OCI-LY7 (cell line): ENCODE measurements at regions not wholly inside any gene's neighbourhood (a gene's known extent, or its start where the extent isn't known, plus 50 kb on each side); places are given as distances from the start of the nearest gene placed in this dataset.

Experiments used
- BruUV-seq: library from RNA; stranded (reverse); fragments of 400-500 nt; replicated peaks from 2 replicates; lab custom pipeline; 2021; lab: Mats Ljungman, UMichigan
- CTCF ChIA-PET: fragments of 300-600 bp; sonication (Branson Sonifier 250); formaldehyde crosslinking; loops from one replicate; lab custom pipeline; 2022; ENCODE audit warnings: antibody characterized with exemption; ENCODE audit not compliant: unreplicated experiment; lab: Charles Lee
- POLR2A ChIA-PET: fragments of 300-600 bp; sonication (Branson Sonifier 250); formaldehyde crosslinking; loops from one replicate; lab custom pipeline; 2022; ENCODE audit warnings: antibody characterized with exemption; lab: Charles Lee
- DNase-seq: peaks from one replicate; pipeline ENCODE4 v3.0.0-alpha.2; 2015; ENCODE audit warnings: low spot score
- H2AFZ ChIP-seq: fragments of 200-600 bp; sonication (generic), shearing (Covaris generic); 2 replicates; pipeline ENCODE4 v1.6.1; 2014; ENCODE audit warnings: mild to moderate bottlenecking, antibody characterized with exemption, low read length, moderate library complexity
- H3K27ac ChIP-seq: fragments of 200-600 bp; sonication (generic); 2 replicates; pipeline ENCODE4 v1.5.1; 2014; ENCODE audit warnings: mixed run types, low read depth, mild to moderate bottlenecking, moderate library complexity, low read length, inconsistent platforms; ENCODE audit not compliant: poor library complexity, severe bottlenecking
- H3K36me3 ChIP-seq: fragments of 200-600 bp; sonication (generic); 2 replicates; pipeline ENCODE4 v1.6.1; 2014; ENCODE audit warnings: mild to moderate bottlenecking, antibody characterized with exemption, low read length, moderate library complexity, mixed read lengths; ENCODE audit not compliant: insufficient read depth
- H3K4me1 ChIP-seq: fragments of 200-600 bp; sonication (generic); 2 replicates; pipeline ENCODE4 v1.5.1; 2014; ENCODE audit warnings: mild to moderate bottlenecking, low read length; ENCODE audit not compliant: insufficient read depth, poor library complexity, severe bottlenecking
- H3K4me2 ChIP-seq: fragments of 200-600 bp; sonication (generic); 2 replicates; pipeline ENCODE4 v1.6.1; 2014; ENCODE audit warnings: mild to moderate bottlenecking, low read length
- H3K4me3 ChIP-seq: fragments of 200-600 bp; sonication (generic); 2 replicates; pipeline ENCODE4 v1.5.1; 2014; ENCODE audit warnings: mild to moderate bottlenecking, low read depth, low read length; ENCODE audit not compliant: poor library complexity, severe bottlenecking
- H3K79me2 ChIP-seq: fragments of 200-600 bp; sonication (generic); 2 replicates; pipeline ENCODE4 v1.6.1; 2016; ENCODE audit warnings: low read depth, mild to moderate bottlenecking, low read length, moderate library complexity, mixed read lengths; ENCODE audit not compliant: insufficient read depth
- H3K9me2 ChIP-seq: fragments of 200-600 bp; sonication (generic); 2 replicates; pipeline ENCODE4 v1.6.1; 2016; ENCODE audit warnings: mild to moderate bottlenecking, low read length, mixed read lengths; ENCODE audit not compliant: insufficient read depth
- H3K9me3 ChIP-seq: fragments of 200-600 bp; sonication (generic); 2 replicates; pipeline ENCODE4 v1.6.1; 2014; ENCODE audit warnings: mild to moderate bottlenecking, mixed run types, low read length, mixed read lengths
- H4K20me1 ChIP-seq: fragments of 200-600 bp; sonication (generic); 2 replicates; pipeline ENCODE4 v1.6.1; 2014; ENCODE audit warnings: mild to moderate bottlenecking, antibody characterized with exemption, low read length, moderate library complexity, mixed read lengths; ENCODE audit not compliant: insufficient read depth
- EZH2phosphoT487 ChIP-seq: fragments of 200-600 bp; sonication (generic); IDR thresholded peaks from 2 replicates; pipeline ENCODE4 v1.6.1; 2018; ENCODE audit warnings: low read depth, borderline replicate concordance, mild to moderate bottlenecking, mixed run types, antibody characterized with exemption, low read length, moderate library complexity, mixed read lengths
- intact Hi-C: fragments of 100-400 bp; cut with micrococcal nuclease; formaldehyde crosslinking; loops from one replicate; pipeline ENCODE4 v1.10.0; 2022; ENCODE audit not compliant: unreplicated experiment
- TF ChIP-seq, protein P1 (sequence below): fragments of 200-600 bp; sonication (generic); conservative IDR thresholded peaks from 2 replicates; pipeline ENCODE4 v1.5.1; 2014; ENCODE audit warnings: mild to moderate bottlenecking, antibody characterized with exemption, low read length, moderate library complexity, mixed read lengths

GRCh38 chr13:88235441-88235840 lies 564.3 kb downstream of the SLITRK5 start:
- H4K20me1 ChIP-seq = no peaks in the 10 kb centered on the region
- no TSS peak for BruUV-seq
- H3K4me2 ChIP-seq = no peak overlapping the region
- CTCF ChIA-PET = no interaction called here
- H3K4me3 ChIP-seq = no peak overlapping the region
- DNase-seq = no peak
- H3K36me3 ChIP-seq = no peaks in the 10 kb centered on the region
- no peaks in the 10 kb centered on the region for H3K79me2 ChIP-seq
- no peaks in the 10 kb centered on the region for H3K4me1 ChIP-seq
- intact Hi-C loops = no loop called here
- H2AFZ ChIP-seq = no peak overlapping the region
- no peaks in the 10 kb centered on the region for H3K9me2 ChIP-seq
- no peak overlapping the region for H3K27ac ChIP-seq
- TF ChIP-seq, protein P1, sequence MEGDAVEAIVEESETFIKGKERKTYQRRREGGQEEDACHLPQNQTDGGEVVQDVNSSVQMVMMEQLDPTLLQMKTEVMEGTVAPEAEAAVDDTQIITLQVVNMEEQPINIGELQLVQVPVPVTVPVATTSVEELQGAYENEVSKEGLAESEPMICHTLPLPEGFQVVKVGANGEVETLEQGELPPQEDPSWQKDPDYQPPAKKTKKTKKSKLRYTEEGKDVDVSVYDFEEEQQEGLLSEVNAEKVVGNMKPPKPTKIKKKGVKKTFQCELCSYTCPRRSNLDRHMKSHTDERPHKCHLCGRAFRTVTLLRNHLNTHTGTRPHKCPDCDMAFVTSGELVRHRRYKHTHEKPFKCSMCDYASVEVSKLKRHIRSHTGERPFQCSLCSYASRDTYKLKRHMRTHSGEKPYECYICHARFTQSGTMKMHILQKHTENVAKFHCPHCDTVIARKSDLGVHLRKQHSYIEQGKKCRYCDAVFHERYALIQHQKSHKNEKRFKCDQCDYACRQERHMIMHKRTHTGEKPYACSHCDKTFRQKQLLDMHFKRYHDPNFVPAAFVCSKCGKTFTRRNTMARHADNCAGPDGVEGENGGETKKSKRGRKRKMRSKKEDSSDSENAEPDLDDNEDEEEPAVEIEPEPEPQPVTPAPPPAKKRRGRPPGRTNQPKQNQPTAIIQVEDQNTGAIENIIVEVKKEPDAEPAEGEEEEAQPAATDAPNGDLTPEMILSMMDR = no peak
- TF ChIP-seq EZH2phosphoT487 = no peak
- POLR2A ChIA-PET = no interaction called here
- no peaks in the 10 kb centered on the region for H3K9me3 ChIP-seq

DNA sequence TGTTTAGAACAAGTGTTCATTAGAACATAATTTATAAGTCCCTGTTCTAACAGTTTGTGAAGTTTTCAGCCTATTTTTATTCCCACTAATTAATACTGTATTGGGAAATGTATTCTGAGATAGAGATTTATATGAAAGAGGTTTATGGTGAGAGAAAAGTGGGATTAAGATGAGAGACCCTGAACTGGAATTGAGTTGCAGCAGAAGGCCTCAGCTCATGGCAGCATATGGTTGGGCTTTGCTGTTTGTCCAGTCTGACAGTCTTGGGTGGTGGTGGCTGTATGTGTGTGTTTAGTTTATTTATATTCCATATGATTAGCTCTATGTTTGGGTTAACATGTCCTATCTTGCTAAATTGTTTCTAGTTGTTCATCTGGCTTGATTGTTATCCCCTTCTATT lies 575.1 kb downstream of the SLITRK5 start:
- H3K4me3 ChIP-seq = no peak overlapping the region
- no peaks in the 10 kb centered on the region for H3K4me1 ChIP-seq
- H2AFZ ChIP-seq = no peak overlapping the region
- no peak for TF ChIP-seq EZH2phosphoT487
- TF ChIP-seq, protein P1 = no peak
- H3K9me2 ChIP-seq = no peaks in the 10 kb centered on the region
- H3K4me2 ChIP-seq = no peak overlapping the region
- BruUV-seq = no TSS peak
- CTCF ChIA-PET = no interaction called here
- no peaks in the 10 kb centered on the region for H4K20me1 ChIP-seq
- H3K27ac ChIP-seq = no peak overlapping the region
- intact Hi-C loops = no loop called here
- no peaks in the 10 kb centered on the region for H3K9me3 ChIP-seq
- POLR2A ChIA-PET = interaction anchor here (0.6 to 1.1 kb wide), 3 partner anchors 11 to 220 kb away, joined by 3 to 4 read pairs (median 3); no protein-coding TSS in a partner anchor
- H3K79me2 ChIP-seq = no peaks in the 10 kb centered on the region
- H3K36me3 ChIP-seq = no peaks in the 10 kb centered on the region
- no peak for DNase-seq

DNA sequence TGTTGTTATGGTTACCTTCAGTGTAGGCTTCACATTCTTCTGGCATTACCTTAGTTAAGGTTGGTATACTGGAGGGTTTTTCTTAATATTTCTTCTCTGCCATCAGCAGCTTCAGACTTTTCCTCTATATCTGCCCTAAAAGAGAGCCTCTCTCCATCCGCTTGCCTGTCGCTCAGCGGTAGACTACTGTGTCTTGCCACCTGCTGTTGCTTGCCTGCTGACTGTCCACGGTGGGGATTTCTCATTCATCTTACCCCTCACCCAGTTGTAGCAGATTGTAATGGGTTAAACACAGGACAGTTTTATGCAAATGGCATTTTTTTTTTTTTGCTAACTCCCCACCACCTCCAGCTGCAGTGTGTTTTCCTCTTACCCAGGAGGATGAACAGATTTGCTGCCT lies 577.2 kb downstream of the SLITRK5 start:
- Histone ChIP-seq H3K36me3 (no peaks in the 10 kb centered on the region), H3K79me2 (no peaks in the 10 kb centered on the region), H3K4me2 (no peak overlapping the region), H2AFZ (no peak overlapping the region), H3K27ac (no peak overlapping the region), H3K4me1 (no peaks in the 10 kb centered on the region), H4K20me1 (no peaks in the 10 kb centered on the region), H3K4me3 (no peak overlapping the region), H3K9me3 (no peaks in the 10 kb centered on the region), H3K9me2 (no peaks in the 10 kb centered on the region)
- intact Hi-C loops = no loop called here
- DNase-seq = no peak
- POLR2A ChIA-PET = no interaction called here
- no TSS peak for BruUV-seq
- CTCF ChIA-PET = no interaction called here
- TF ChIP-seq, protein P1 = no peak
- no peak for TF ChIP-seq EZH2phosphoT487
